Endodermal cell (in vitro differentiated cells): ENCODE measurements at regions not wholly inside any gene's neighbourhood (a gene's known extent, or its start where the extent isn't known, plus 50 kb on each side); places are given as distances from the start of the nearest gene placed in this dataset.

Experiments
- DNase-seq: peaks from one replicate; pipeline ENCODE4 v3.0.0-alpha.2; 2017
- H3K27ac ChIP-seq: 2 replicates; pipeline ENCODE4 v1.5.1; 2013; ENCODE audit warnings: mild to moderate bottlenecking, low read depth, low read length, moderate library complexity
- H3K27me3 ChIP-seq: 2 replicates; pipeline ENCODE4 v1.6.1; 2013; ENCODE audit warnings: mild to moderate bottlenecking, low read length, moderate library complexity; ENCODE audit not compliant: insufficient read depth, control insufficient read depth, poor library complexity, severe bottlenecking
- H3K36me3 ChIP-seq: 2 replicates; pipeline ENCODE4 v1.7.0; 2013; ENCODE audit warnings: mild to moderate bottlenecking, low read length, moderate library complexity; ENCODE audit not compliant: control insufficient read depth, insufficient read depth
- H3K4me1 ChIP-seq: one replicate; pipeline ENCODE4 v1.7.0; 2013; ENCODE audit warnings: low read length; ENCODE audit not compliant: control insufficient read depth, insufficient read depth
- H3K4me3 ChIP-seq: 2 replicates; pipeline ENCODE4 v1.5.1; 2013; ENCODE audit warnings: mild to moderate bottlenecking, low read length, moderate library complexity
- H3K9ac ChIP-seq: 2 replicates; pipeline ENCODE4 v1.6.1; 2013; ENCODE audit warnings: mild to moderate bottlenecking, low read length, moderate library complexity; ENCODE audit not compliant: poor library complexity, severe bottlenecking; ENCODE audit errors: extremely low read depth
- H3K9me3 ChIP-seq: 2 replicates; pipeline ENCODE4 v1.6.1; 2013; ENCODE audit warnings: mild to moderate bottlenecking, low read length, moderate library complexity; ENCODE audit not compliant: control insufficient read depth
- H3K27ac Mint-ChIP-seq: 2 replicates; pipeline ENCODE4 v1.8.0; 2020; ENCODE audit warnings: mixed read lengths
- H3K27me3 Mint-ChIP-seq: 2 replicates; pipeline ENCODE4 v1.8.0; 2021; ENCODE audit warnings: mild to moderate bottlenecking, mixed read lengths; ENCODE audit not compliant: insufficient read depth
- H3K36me3 Mint-ChIP-seq: 2 replicates; pipeline ENCODE4 v1.8.0; 2020; ENCODE audit warnings: low read depth, mixed read lengths
- H3K4me1 Mint-ChIP-seq: 2 replicates; pipeline ENCODE4 v1.8.0; 2020; ENCODE audit warnings: mixed read lengths
- H3K4me3 Mint-ChIP-seq: 2 replicates; pipeline ENCODE4 v1.8.0; 2020; ENCODE audit warnings: mild to moderate bottlenecking, moderate library complexity, mixed read lengths
- H3K9me3 Mint-ChIP-seq: 2 replicates; pipeline ENCODE4 v1.8.0; 2020; ENCODE audit warnings: mild to moderate bottlenecking, mixed read lengths
- WGBS, 2 experiments: methylation state at CpG; one replicate each; pipeline versions ENCODE4 v1.1.5 to v1.1.7; 2013; ENCODE audit warnings: missing lambda C conversion rate in 2 of 2, mixed read lengths in 1 of 2; ENCODE audit not compliant: insufficient coverage in 1 of 2, insufficient read length in 1 of 2; 5-methylcytosine and 5-hydroxymethylcytosine counted together
- TF ChIP-seq, protein P1 (sequence below): fragments of 200-600 bp; sonication (generic); conservative IDR thresholded peaks from 2 replicates; pipeline ENCODE4 v1.5.0; 2021; ENCODE audit warnings: antibody characterized with exemption, mild to moderate bottlenecking

DNA sequence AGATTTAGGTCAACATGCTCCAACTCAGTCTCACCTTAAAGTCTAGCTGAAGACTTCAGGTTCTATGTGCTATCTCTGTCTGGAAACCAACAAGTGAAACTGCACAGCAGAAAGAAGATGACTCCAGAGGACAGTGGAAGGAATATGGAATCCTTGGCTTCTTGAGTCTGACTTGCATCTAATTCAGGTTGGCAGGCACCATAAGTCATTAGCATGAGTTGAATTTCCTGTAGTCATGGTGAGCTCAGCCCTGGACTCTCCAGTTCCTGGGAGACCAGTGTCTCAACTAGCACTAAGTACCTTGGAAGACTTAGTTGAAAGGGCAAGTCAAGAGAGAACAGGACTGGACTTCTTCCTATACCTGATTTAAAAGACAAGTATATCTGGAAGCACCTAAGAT is 129.7 kb downstream of the DTWD1 start:
- Mint-ChIP-seq H3K4me3 (no peak overlapping the region), H3K27ac (no peak overlapping the region), H3K4me1 (no peaks in the 10 kb centered on the region), H3K36me3 (no peaks in the 10 kb centered on the region), H3K27me3 (no peaks in the 10 kb centered on the region), H3K9me3 (no peaks in the 10 kb centered on the region)
- Histone ChIP-seq H3K27ac (no peak overlapping the region), H3K9me3 (no peaks in the 10 kb centered on the region), H3K4me1 (no peaks in the 10 kb centered on the region), H3K36me3 (no peaks in the 10 kb centered on the region), H3K27me3 (no peaks in the 10 kb centered on the region), H3K9ac (no peak overlapping the region), H3K4me3 (no peak overlapping the region)
- TF ChIP-seq, protein P1, sequence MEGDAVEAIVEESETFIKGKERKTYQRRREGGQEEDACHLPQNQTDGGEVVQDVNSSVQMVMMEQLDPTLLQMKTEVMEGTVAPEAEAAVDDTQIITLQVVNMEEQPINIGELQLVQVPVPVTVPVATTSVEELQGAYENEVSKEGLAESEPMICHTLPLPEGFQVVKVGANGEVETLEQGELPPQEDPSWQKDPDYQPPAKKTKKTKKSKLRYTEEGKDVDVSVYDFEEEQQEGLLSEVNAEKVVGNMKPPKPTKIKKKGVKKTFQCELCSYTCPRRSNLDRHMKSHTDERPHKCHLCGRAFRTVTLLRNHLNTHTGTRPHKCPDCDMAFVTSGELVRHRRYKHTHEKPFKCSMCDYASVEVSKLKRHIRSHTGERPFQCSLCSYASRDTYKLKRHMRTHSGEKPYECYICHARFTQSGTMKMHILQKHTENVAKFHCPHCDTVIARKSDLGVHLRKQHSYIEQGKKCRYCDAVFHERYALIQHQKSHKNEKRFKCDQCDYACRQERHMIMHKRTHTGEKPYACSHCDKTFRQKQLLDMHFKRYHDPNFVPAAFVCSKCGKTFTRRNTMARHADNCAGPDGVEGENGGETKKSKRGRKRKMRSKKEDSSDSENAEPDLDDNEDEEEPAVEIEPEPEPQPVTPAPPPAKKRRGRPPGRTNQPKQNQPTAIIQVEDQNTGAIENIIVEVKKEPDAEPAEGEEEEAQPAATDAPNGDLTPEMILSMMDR = no peak
- no peak for DNase-seq

DNA sequence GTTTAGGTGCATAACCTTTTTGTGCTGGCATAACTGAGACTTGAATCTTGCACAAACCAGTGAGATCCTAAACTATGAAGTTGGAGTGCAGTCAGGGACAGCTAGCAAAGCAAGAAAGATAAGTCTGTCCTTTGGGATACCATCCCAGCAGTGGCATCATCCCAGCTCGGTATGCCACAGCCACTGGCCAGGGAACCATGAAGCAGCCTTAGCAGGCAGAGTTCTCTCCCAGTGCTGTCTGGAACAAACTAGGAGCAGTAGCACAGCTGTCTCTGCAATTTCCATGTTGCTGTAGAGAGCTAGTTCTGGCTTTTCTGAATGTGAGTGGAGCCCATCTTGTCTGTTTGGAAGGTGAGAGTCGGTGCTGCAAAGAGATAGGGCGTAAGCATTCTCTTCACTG is 130.3 kb downstream of the DTWD1 start:
- no peak overlapping the region for H3K4me3 ChIP-seq
- H3K4me1 ChIP-seq = no peaks in the 10 kb centered on the region
- H3K36me3 Mint-ChIP-seq = no peaks in the 10 kb centered on the region
- no peak overlapping the region for H3K27ac Mint-ChIP-seq
- H3K27ac ChIP-seq = no peak overlapping the region
- TF ChIP-seq, protein P1 = no peak
- no peak for DNase-seq
- no peak overlapping the region for H3K4me3 Mint-ChIP-seq
- H3K27me3 ChIP-seq = no peaks in the 10 kb centered on the region
- no peaks in the 10 kb centered on the region for H3K4me1 Mint-ChIP-seq
- H3K9me3 ChIP-seq = no peaks in the 10 kb centered on the region
- no peaks in the 10 kb centered on the region for H3K36me3 ChIP-seq
- WGBS, 2 experiments = 63 to 100% methylated on average over 1 to 3 of the region's 3 CpGs
- no peaks in the 10 kb centered on the region for H3K9me3 Mint-ChIP-seq
- no peaks in the 10 kb centered on the region for H3K27me3 Mint-ChIP-seq
- no peak overlapping the region for H3K9ac ChIP-seq

DNA sequence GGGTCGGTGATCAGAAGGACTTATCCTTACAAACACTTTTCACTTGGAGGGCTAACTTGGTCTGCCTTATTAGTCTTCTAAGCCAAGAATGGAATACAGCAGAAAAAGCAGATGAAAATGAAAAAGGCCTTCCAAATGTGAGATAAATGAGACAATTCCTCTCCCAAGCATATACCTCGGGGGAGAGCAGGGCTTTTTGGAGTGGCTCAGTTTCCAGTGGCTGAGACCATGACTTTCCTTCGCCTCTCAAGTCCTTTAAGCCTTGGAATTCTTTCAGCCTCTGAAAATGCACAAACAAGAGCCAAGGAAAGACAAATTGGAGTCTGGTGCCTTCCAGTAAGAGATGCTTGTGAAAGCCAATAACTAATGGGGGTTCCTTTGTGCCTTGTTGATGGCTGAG is 130.9 kb downstream of the DTWD1 start:
- H3K27me3 ChIP-seq = no peaks in the 10 kb centered on the region
- H3K4me3 ChIP-seq = no peak overlapping the region
- no peak overlapping the region for H3K27ac Mint-ChIP-seq
- no peaks in the 10 kb centered on the region for H3K36me3 ChIP-seq
- H3K27ac ChIP-seq = no peak overlapping the region
- H3K4me1 Mint-ChIP-seq = no peaks in the 10 kb centered on the region
- H3K4me3 Mint-ChIP-seq = no peak overlapping the region
- no peaks in the 10 kb centered on the region for H3K9me3 ChIP-seq
- WGBS, 2 experiments = 80 to 92% methylated on average over 1 to 3 of the region's 3 CpGs
- TF ChIP-seq, protein P1 = no peak
- no peaks in the 10 kb centered on the region for H3K4me1 ChIP-seq
- no peak overlapping the region for H3K9ac ChIP-seq
- H3K9me3 Mint-ChIP-seq = no peaks in the 10 kb centered on the region
- H3K27me3 Mint-ChIP-seq = no peaks in the 10 kb centered on the region
- DNase-seq = no peak
- H3K36me3 Mint-ChIP-seq = no peaks in the 10 kb centered on the region
